ENCODE measurements at regions not wholly inside any gene's neighbourhood (a gene's known extent, or its start where the extent isn't known, plus 50 kb on each side); places are given as distances from the start of the nearest gene placed in this dataset.

GRCh38 chr7:124449896-124450295 is 315.7 kb downstream of the GPR37 start:
- TF ChIP-seq YY1 (IDR thresholded peaks at IDR 0.05; ENCODE audit: low read depth, low read length) (no peak), CTCF (IDR thresholded peaks at IDR 0.05; ENCODE audit: control extremely low read depth in 1 of 3, insufficient read depth in 1 of 3, low read depth in 1 of 3, low read length in 3 of 3) (no peak), RFX5 (IDR thresholded peaks at IDR 0.05; ENCODE audit: borderline replicate concordance, low read depth, low read length) (no peak), ATF3 (IDR thresholded peaks at IDR 0.05; ENCODE audit: insufficient read depth, low read depth, low read length) (no peak), EZH2 (IDR thresholded peaks at IDR 0.05; ENCODE audit: low read depth, low read length, severe bottlenecking) (no peak), RAD21 (IDR thresholded peaks at IDR 0.05 in 1 of 2, conservative IDR thresholded peaks at IDR 0.05 in 1 of 2; ENCODE audit: low read depth in 2 of 2, low read length in 2 of 2) (no peak), ZNF274 (IDR thresholded peaks at IDR 0.05; ENCODE audit: borderline replicate concordance, extremely low read depth, low read length) (no peak)
